HL-60 (cell line): ENCODE measurements at regions not wholly inside any gene's neighbourhood (a gene's known extent, or its start where the extent isn't known, plus 50 kb on each side); places are given as distances from the start of the nearest gene placed in this dataset.

Source experiments
- CTCF ChIP-seq: IDR thresholded peaks from one replicate; pipeline ENCODE4 v1.5.1; 2011; ENCODE audit warnings: low read length, control low read depth, inconsistent platforms; ENCODE audit not compliant: insufficient read depth
- POLR2AphosphoS5 ChIP-seq: IDR thresholded peaks from 2 replicates; pipeline ENCODE4 v1.6.1; 2012; ENCODE audit warnings: low read depth
- REST ChIP-seq: IDR thresholded peaks from 2 replicates; pipeline ENCODE4 v1.6.1; 2012; ENCODE audit warnings: low read depth; ENCODE audit not compliant: insufficient replicate concordance

- TF ChIP-seq CTCF (no peak), POLR2AphosphoS5 (no peak), REST (no peak)
These were observed 86.5 kb upstream of the BRINP3 start for GRCh38 chr1:190564117-190564516.
